GM12892 (cell line): ENCODE measurements at regions not wholly inside any gene's neighbourhood (a gene's known extent, or its start where the extent isn't known, plus 50 kb on each side); places are given as distances from the start of the nearest gene placed in this dataset.

Experiments used
- POLR2A ChIP-seq: IDR thresholded peaks from 2 replicates; pipeline ENCODE4 v1.6.1; 2011; ENCODE audit warnings: low read depth, low read length, control low read depth
- POLR2AphosphoS5 ChIP-seq: IDR thresholded peaks from 2 replicates; pipeline ENCODE4 v1.6.1; 2011; ENCODE audit warnings: low read depth, low read length, control low read depth
- TAF1 ChIP-seq: IDR thresholded peaks from 2 replicates; pipeline ENCODE4 v1.6.1; 2011; ENCODE audit warnings: low read depth, mild to moderate bottlenecking, control low read depth, low read length, borderline replicate concordance

- TF ChIP-seq TAF1 (no peak), POLR2A (no peak), POLR2AphosphoS5 (no peak)
These were observed 107.6 kb downstream of the LHX9 start for GRCh38 chr1:198024782-198025181.
